ENCODE measurements at regions not wholly inside any gene's neighbourhood (a gene's known extent, or its start where the extent isn't known, plus 50 kb on each side); places are given as distances from the start of the nearest gene placed in this dataset.

- TF ChIP-seq CTCF (IDR thresholded peaks at IDR 0.05; ENCODE audit: low read depth, low read length) (no peak), POLR2A (IDR thresholded peaks at IDR 0.05; ENCODE audit: extremely low read depth, insufficient read length) (no peak)
Measured at GRCh38 chr3:103083848-103084631, 649.2 kb downstream of the ZPLD1 start.

Measured in NB4 (cell line).